GM13976 (cell line): ENCODE measurements at regions not wholly inside any gene's neighbourhood (a gene's known extent, or its start where the extent isn't known, plus 50 kb on each side); places are given as distances from the start of the nearest gene placed in this dataset.

Experiments
- DNase-seq: peaks from one replicate; pipeline ENCODE4 v3.0.0; 2012; ENCODE audit warnings: low spot score
- CTCF ChIP-seq: IDR thresholded peaks from 2 replicates; pipeline ENCODE4 v1.5.1; 2012; ENCODE audit warnings: borderline replicate concordance, mild to moderate bottlenecking; ENCODE audit not compliant: insufficient read depth; ENCODE audit errors: extremely low read depth, missing control alignments, control extremely low read depth
- in situ Hi-C: fragments of 300-500 bp; cut with MboI; formaldehyde crosslinking; loops from one replicate; pipeline ENCODE4 v1.12.0; 2022; ENCODE audit warnings: low sequenced_read_pairs, mixed read lengths, inconsistent platforms; ENCODE audit not compliant: unreplicated experiment

GRCh38 chrY:15447959-15448358 is 923.6 kb downstream of the NLGN4Y start:
- DNase-seq, result no peak
- in situ Hi-C loops, result no loop called here
- TF ChIP-seq CTCF, result no peak

- no peak for DNase-seq
- no peak for TF ChIP-seq CTCF
- in situ Hi-C loops, result no loop called here
These were observed 931.0 kb downstream of the NLGN4Y start for GRCh38 chrY:15455133-15455937.

- DNase-seq, result peak; percentile 2
- in situ Hi-C loops, result no loop called here
- no peak for TF ChIP-seq CTCF
These were observed 931.7 kb downstream of the NLGN4Y start for GRCh38 chrY:15455980-15456469.

GRCh38 chrY:15456491-15456890 is 932.2 kb downstream of the NLGN4Y start:
- no peak for TF ChIP-seq CTCF
- in situ Hi-C loops, result no loop called here
- DNase-seq, result no peak

GRCh38 chrY:15457682-15458081 is 933.4 kb downstream of the NLGN4Y start:
- no peak for DNase-seq
- TF ChIP-seq CTCF, result no peak
- in situ Hi-C loops, result no loop called here

GRCh38 chrY:15458426-15458825 is 934.1 kb downstream of the NLGN4Y start:
- no peak for DNase-seq
- in situ Hi-C loops, result no loop called here
- TF ChIP-seq CTCF, result no peak
